Keratinocyte (primary cell): ENCODE measurements at regions not wholly inside any gene's neighbourhood (a gene's known extent, or its start where the extent isn't known, plus 50 kb on each side); places are given as distances from the start of the nearest gene placed in this dataset.

Experiments used
- DNase-seq: peaks from one replicate; pipeline ENCODE4 v3.0.0-alpha.2; 2011; ENCODE audit warnings: low read depth, missing footprints, low spot score
- FAIRE-seq: peaks from 2 replicates; lab custom pipeline; 2011; peaks lifted over from hg19 to GRCh38; lab: Jason Lieb, UNC
- H2AFZ ChIP-seq: 2 replicates; pipeline ENCODE4 v1.6.0; 2012; ENCODE audit warnings: low read length, control low read depth, inconsistent platforms; ENCODE audit not compliant: control insufficient read depth
- H3K27ac ChIP-seq: 2 replicates; pipeline ENCODE4 v1.5.1; 2011; ENCODE audit warnings: low read length; ENCODE audit not compliant: control insufficient read depth, insufficient read depth
- H3K27me3 ChIP-seq: 3 replicates; pipeline ENCODE4 v1.6.0; 2011; ENCODE audit warnings: low read length; ENCODE audit not compliant: control insufficient read depth, insufficient read depth; ENCODE audit errors: extremely low read depth
- H3K36me3 ChIP-seq, 2 experiments: 2 replicates in 1 of 2; 3 replicates in 1 of 2; pipeline ENCODE4 v1.5.1; 2011; ENCODE audit warnings: low read length in 2 of 2, mild to moderate bottlenecking in 1 of 2; ENCODE audit not compliant: control insufficient read depth in 2 of 2, insufficient read depth in 2 of 2; ENCODE audit errors: extremely low read depth in 1 of 2
- H3K4me1 ChIP-seq: 3 replicates; pipeline ENCODE4 v1.5.1; 2011; ENCODE audit warnings: low read length; ENCODE audit not compliant: control insufficient read depth, insufficient read depth; ENCODE audit errors: extremely low read depth
- H3K4me2 ChIP-seq: 3 replicates; pipeline ENCODE4 v1.6.0; 2011; ENCODE audit warnings: low read depth, low read length; ENCODE audit not compliant: control insufficient read depth, insufficient read depth; ENCODE audit errors: extremely low read depth
- H3K4me3 ChIP-seq, 3 experiments: fragments of 200-600 bp in 1 of 3; sonication (generic) in 1 of 3; 2 replicates in 2 of 3; 3 replicates in 1 of 3; pipeline ENCODE4 v1.5.1; 2011 to 2016; ENCODE audit warnings: low read length in 3 of 3, mild to moderate bottlenecking in 3 of 3, control low read depth in 2 of 3, inconsistent platforms in 1 of 3, low read depth in 1 of 3, mixed read lengths in 1 of 3, mixed run types in 1 of 3, moderate library complexity in 1 of 3; ENCODE audit not compliant: control insufficient read depth in 2 of 3, insufficient read depth in 2 of 3; ENCODE audit errors: extremely low read depth in 1 of 3
- H3K79me2 ChIP-seq: 2 replicates; pipeline ENCODE4 v1.6.0; 2012; ENCODE audit warnings: low read length; ENCODE audit not compliant: control insufficient read depth, insufficient read depth
- H3K9ac ChIP-seq: 3 replicates; pipeline ENCODE4 v1.6.0; 2011; ENCODE audit warnings: low read length; ENCODE audit not compliant: control insufficient read depth, insufficient read depth; ENCODE audit errors: extremely low read depth
- H3K9me1 ChIP-seq: 3 replicates; pipeline ENCODE4 v1.6.0; 2011; ENCODE audit warnings: low read length; ENCODE audit not compliant: control insufficient read depth, insufficient read depth; ENCODE audit errors: extremely low read depth
- H3K9me3 ChIP-seq: 2 replicates; pipeline ENCODE4 v1.5.1; 2012; ENCODE audit warnings: low read depth, low read length; ENCODE audit not compliant: control insufficient read depth
- H4K20me1 ChIP-seq: 3 replicates; pipeline ENCODE4 v1.6.0; 2011; ENCODE audit warnings: low read length; ENCODE audit not compliant: control insufficient read depth, insufficient read depth; ENCODE audit errors: extremely low read depth
- EZH2 ChIP-seq: IDR thresholded peaks from one replicate; pipeline ENCODE4 v1.6.1; 2012; ENCODE audit warnings: inconsistent platforms, mild to moderate bottlenecking, low read length, moderate library complexity
- dilution Hi-C: fragments of 300-500 bp; cut with MboI; formaldehyde crosslinking; loops from one replicate; pipeline ENCODE4 v1.7.0; 2020; ENCODE audit warnings: low sequenced_read_pairs; ENCODE audit not compliant: extremely low pct_ligation_motif_present
- TF ChIP-seq, protein P1 (sequence below), 3 experiments: IDR thresholded peaks in 1 of 3; conservative IDR thresholded peaks in 1 of 3; optimal IDR thresholded peaks in 1 of 3; 2 replicates in 2 of 3; 3 replicates in 1 of 3; pipeline versions ENCODE3 to v1.5.1; 2011; ENCODE audit warnings: low read length in 3 of 3, mild to moderate bottlenecking in 3 of 3, moderate library complexity in 2 of 3, control low read depth in 1 of 3, inconsistent platforms in 1 of 3; ENCODE audit not compliant: insufficient read depth in 2 of 3; ENCODE audit errors: extremely low read depth in 1 of 3

DNA sequence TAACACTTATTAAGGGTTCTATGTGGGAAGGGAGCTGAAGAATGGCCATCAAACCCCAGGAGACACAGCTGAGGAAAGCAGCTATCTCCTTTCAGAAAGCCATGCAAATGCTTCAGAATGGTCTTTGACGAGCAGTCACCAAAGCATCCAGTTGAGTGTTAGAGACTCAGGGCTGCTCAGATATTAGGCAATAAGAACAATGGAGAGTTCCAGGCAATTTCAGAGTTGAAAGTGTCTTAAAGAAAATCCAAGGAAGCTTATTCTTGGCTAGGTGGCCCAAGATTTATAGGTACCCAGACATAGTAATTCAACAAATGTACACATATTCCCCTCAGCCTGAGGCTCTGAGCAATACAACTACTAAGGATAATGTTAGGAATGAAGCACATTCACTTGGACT lies 180.1 kb upstream of the SOX4 start:
- DNase-seq (no peak), FAIRE-seq (no peak)
- dilution Hi-C loops, result no loop called here
- H3K36me3 ChIP-seq, result no peaks in the 10 kb centered on the region
- no peak overlapping the region for H3K9ac ChIP-seq
- no peak overlapping the region for H2AFZ ChIP-seq
- H4K20me1 ChIP-seq, result no peaks in the 10 kb centered on the region
- no peaks in the 10 kb centered on the region for H3K4me1 ChIP-seq
- H3K9me3 ChIP-seq, result no peaks in the 10 kb centered on the region
- no peaks in the 10 kb centered on the region for H3K79me2 ChIP-seq
- no peak overlapping the region for H3K27ac ChIP-seq
- H3K27me3 ChIP-seq, result no peaks in the 10 kb centered on the region
- H3K9me1 ChIP-seq, result no peaks in the 10 kb centered on the region
- no peak overlapping the region for H3K4me3 ChIP-seq
- TF ChIP-seq, protein P1, sequence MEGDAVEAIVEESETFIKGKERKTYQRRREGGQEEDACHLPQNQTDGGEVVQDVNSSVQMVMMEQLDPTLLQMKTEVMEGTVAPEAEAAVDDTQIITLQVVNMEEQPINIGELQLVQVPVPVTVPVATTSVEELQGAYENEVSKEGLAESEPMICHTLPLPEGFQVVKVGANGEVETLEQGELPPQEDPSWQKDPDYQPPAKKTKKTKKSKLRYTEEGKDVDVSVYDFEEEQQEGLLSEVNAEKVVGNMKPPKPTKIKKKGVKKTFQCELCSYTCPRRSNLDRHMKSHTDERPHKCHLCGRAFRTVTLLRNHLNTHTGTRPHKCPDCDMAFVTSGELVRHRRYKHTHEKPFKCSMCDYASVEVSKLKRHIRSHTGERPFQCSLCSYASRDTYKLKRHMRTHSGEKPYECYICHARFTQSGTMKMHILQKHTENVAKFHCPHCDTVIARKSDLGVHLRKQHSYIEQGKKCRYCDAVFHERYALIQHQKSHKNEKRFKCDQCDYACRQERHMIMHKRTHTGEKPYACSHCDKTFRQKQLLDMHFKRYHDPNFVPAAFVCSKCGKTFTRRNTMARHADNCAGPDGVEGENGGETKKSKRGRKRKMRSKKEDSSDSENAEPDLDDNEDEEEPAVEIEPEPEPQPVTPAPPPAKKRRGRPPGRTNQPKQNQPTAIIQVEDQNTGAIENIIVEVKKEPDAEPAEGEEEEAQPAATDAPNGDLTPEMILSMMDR (optimal IDR thresholded peaks at IDR 0.05 in 1 of 3, IDR thresholded peaks at IDR 0.05 in 1 of 3, conservative IDR thresholded peaks at IDR 0.05 in 1 of 3; ENCODE audit: extremely low read depth in 1 of 3, insufficient read depth in 2 of 3, low read length in 3 of 3), result no peak
- no peak for TF ChIP-seq EZH2
- no peak overlapping the region for H3K4me2 ChIP-seq

DNA sequence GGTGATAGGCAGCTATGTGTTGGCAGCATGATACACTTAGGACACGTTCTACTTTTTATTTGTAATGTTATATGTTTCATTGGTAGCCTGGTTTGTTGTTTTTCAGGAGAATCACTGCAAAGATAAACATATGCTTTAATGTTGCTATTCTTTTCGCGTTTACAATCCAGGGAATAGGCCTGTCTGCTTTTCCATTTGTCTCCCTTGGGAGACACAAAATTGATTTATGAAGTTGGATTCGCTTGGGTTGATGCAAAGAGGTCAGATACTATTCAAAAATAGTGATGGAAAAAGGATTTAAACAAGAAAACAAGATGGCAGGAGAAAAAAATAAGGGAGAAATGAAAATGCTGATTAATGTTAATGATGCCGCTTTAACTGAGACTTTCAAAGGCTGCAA lies 179.5 kb upstream of the SOX4 start:
- FAIRE-seq, result no peak

More for the DNA sequence above, 179.5 kb upstream of the SOX4 start:
- no peaks in the 10 kb centered on the region for H4K20me1 ChIP-seq
- no peak overlapping the region for H2AFZ ChIP-seq
- no peak overlapping the region for H3K4me3 ChIP-seq
- no peak overlapping the region for H3K4me2 ChIP-seq
- H3K9me1 ChIP-seq, result no peaks in the 10 kb centered on the region
- no peaks in the 10 kb centered on the region for H3K36me3 ChIP-seq
- H3K9me3 ChIP-seq, result no peaks in the 10 kb centered on the region
- no peak overlapping the region for H3K9ac ChIP-seq
- H3K4me1 ChIP-seq, result no peaks in the 10 kb centered on the region
- no peak overlapping the region for H3K27ac ChIP-seq
- no peaks in the 10 kb centered on the region for H3K79me2 ChIP-seq
- TF ChIP-seq, protein P1 (optimal IDR thresholded peaks at IDR 0.05 in 1 of 3, IDR thresholded peaks at IDR 0.05 in 1 of 3, conservative IDR thresholded peaks at IDR 0.05 in 1 of 3; ENCODE audit: extremely low read depth in 1 of 3, insufficient read depth in 2 of 3, low read length in 3 of 3), result no peak
- TF ChIP-seq EZH2, result no peak
- H3K27me3 ChIP-seq, result no peaks in the 10 kb centered on the region
- dilution Hi-C loops, result no loop called here
- no peak for DNase-seq
